Smooth muscle cell of the brain vasculature (primary cell): ENCODE measurements at regions not wholly inside any gene's neighbourhood (a gene's known extent, or its start where the extent isn't known, plus 50 kb on each side); places are given as distances from the start of the nearest gene placed in this dataset.
"Not testable (repeated sequence)": the region's sequence is repeated elsewhere in the genome, so short reads cannot be mapped to it uniquely, and the experiment has no call there.

Experiments
- DNase-seq: peaks from one replicate; pipeline ENCODE4 v3.0.0-alpha.2; 2012; ENCODE audit warnings: low read depth, low spot score

- DNase-seq, result no peak
Measured at GRCh38 chr5:1748271-1748670, 51.4 kb downstream of the MRPL36 start.

- no peak for DNase-seq
Measured at GRCh38 chr5:1747803-1748085, 51.9 kb downstream of the MRPL36 start.

GRCh38 chr5:1747079-1747802, 52.4 kb downstream of the MRPL36 start:
- DNase-seq, result no peak

- DNase-seq, result no peak
Measured at GRCh38 chr5:1746371-1747078, 53.1 kb downstream of the MRPL36 start.

- DNase-seq, result no peak
Measured at GRCh38 chr5:1745796-1746370, 53.8 kb downstream of the MRPL36 start.

- no peak for DNase-seq
Measured at GRCh38 chr5:1745123-1745795, 54.4 kb downstream of the MRPL36 start.

- DNase-seq, result no peak
Measured at GRCh38 chr5:1744393-1745122, 55.1 kb downstream of the MRPL36 start.

- DNase-seq, result no peak
Measured at GRCh38 chr5:1743769-1744085, 55.9 kb downstream of the MRPL36 start.

GRCh38 chr5:1743061-1743768, 56.4 kb downstream of the MRPL36 start:
- DNase-seq, result no peak

GRCh38 chr5:1737790-1738405, 61.7 kb downstream of the MRPL36 start:
- DNase-seq, result no peak

- DNase-seq, result no peak
Measured at GRCh38 chr5:1736889-1737711, 62.5 kb downstream of the MRPL36 start.

GRCh38 chr5:1736065-1736464, 63.6 kb downstream of the MRPL36 start:
- DNase-seq, result no peak

- no peak for DNase-seq
Measured at GRCh38 chr5:1735320-1735970, 64.2 kb downstream of the MRPL36 start.

- DNase-seq, result no peak
Measured at GRCh38 chr5:1734908-1735289, 64.7 kb downstream of the MRPL36 start.

GRCh38 chr5:1734271-1734907, 65.2 kb downstream of the MRPL36 start:
- no peak for DNase-seq

- DNase-seq, result no peak
Measured at GRCh38 chr5:1733369-1733768, 66.3 kb downstream of the MRPL36 start.

GRCh38 chr5:1732945-1733344, 66.7 kb downstream of the MRPL36 start:
- no peak for DNase-seq

- no peak for DNase-seq
Measured at GRCh38 chr5:1732238-1732941, 67.2 kb downstream of the MRPL36 start.

GRCh38 chr5:1731855-1732237, 67.8 kb downstream of the MRPL36 start:
- not testable (repeated sequence) for DNase-seq
